ENCODE measurements at regions not wholly inside any gene's neighbourhood (a gene's known extent, or its start where the extent isn't known, plus 50 kb on each side); places are given as distances from the start of the nearest gene placed in this dataset.

DNA sequence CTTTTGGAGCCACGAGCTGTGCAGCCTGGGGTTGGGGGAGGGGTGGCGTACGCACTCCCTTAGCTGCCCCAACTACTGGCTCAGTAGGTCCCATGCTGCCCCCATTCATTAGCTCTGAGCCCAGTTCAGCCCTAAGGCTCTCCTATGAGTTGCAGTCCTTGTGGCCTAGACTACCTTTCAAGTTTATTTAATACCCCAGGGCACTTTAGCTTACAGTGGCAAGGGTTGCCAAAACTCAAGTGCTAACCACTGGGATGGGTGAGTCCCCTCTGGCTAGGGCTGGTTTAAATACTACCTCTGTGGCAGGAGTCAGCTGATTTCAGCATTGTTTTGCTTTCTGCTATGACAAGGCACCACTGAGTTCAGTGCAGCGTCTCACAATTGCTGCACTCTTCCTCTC lies 118.2 kb downstream of the ODF2L start:
- Mint-ChIP-seq H3K4me3 (no peak overlapping the region), H3K9me3 (peaks cover 0 to 6% (median 2%) of the 10 kb centered on the region in 7 donors), H3K4me1 (no peaks in the 10 kb centered on the region), H3K36me3 (no peaks in the 10 kb centered on the region), H3K27me3 (ENCODE audit: low read depth in 3 of 3) (no peaks in the 10 kb centered on the region), H3K27ac (no peak overlapping the region)
- Histone ChIP-seq H3K27me3 (ENCODE audit: control insufficient read depth in 2 of 2, insufficient read depth in 2 of 2, low read length in 2 of 2) (no peaks in the 10 kb centered on the region), H3K9me3 (replicated peaks in 1 of 2; ENCODE audit: control insufficient read depth in 1 of 2, insufficient read depth in 1 of 2, low read length in 2 of 2) (no peaks in the 10 kb centered on the region), H3K36me3 (replicated peaks in 1 of 2; ENCODE audit: control insufficient read depth in 1 of 2, insufficient read depth in 2 of 2, low read length in 2 of 2) (no peaks in the 10 kb centered on the region), H3K79me2 (ENCODE audit: insufficient read depth, low read length) (no peaks in the 10 kb centered on the region), H3K4me1 (ENCODE audit: control insufficient read depth in 1 of 2, insufficient read depth in 2 of 2, low read length in 2 of 2) (no peaks in the 10 kb centered on the region), H4K20me1 (ENCODE audit: insufficient read depth, low read length) (no peaks in the 10 kb centered on the region), H2AFZ (ENCODE audit: insufficient read depth, low read depth, low read length, poor library complexity, severe bottlenecking) (no peak overlapping the region), H3K9ac (ENCODE audit: insufficient read depth, low read length, poor library complexity, severe bottlenecking) (no peak overlapping the region), H3K4me2 (replicated peaks; ENCODE audit: extremely low read depth, low read length, poor library complexity, severe bottlenecking) (no peak overlapping the region), H3K4me3 (replicated peaks in 1 of 3; ENCODE audit: low read depth in 2 of 3, low read length in 3 of 3) (no peak overlapping the region), H3K27ac (ENCODE audit: low read depth in 1 of 2, low read length in 2 of 2) (no peak overlapping the region)
- no peak for DNase-seq
- intact Hi-C loops (cut with micrococcal nuclease): no loop called here
- TF ChIP-seq, protein P1, sequence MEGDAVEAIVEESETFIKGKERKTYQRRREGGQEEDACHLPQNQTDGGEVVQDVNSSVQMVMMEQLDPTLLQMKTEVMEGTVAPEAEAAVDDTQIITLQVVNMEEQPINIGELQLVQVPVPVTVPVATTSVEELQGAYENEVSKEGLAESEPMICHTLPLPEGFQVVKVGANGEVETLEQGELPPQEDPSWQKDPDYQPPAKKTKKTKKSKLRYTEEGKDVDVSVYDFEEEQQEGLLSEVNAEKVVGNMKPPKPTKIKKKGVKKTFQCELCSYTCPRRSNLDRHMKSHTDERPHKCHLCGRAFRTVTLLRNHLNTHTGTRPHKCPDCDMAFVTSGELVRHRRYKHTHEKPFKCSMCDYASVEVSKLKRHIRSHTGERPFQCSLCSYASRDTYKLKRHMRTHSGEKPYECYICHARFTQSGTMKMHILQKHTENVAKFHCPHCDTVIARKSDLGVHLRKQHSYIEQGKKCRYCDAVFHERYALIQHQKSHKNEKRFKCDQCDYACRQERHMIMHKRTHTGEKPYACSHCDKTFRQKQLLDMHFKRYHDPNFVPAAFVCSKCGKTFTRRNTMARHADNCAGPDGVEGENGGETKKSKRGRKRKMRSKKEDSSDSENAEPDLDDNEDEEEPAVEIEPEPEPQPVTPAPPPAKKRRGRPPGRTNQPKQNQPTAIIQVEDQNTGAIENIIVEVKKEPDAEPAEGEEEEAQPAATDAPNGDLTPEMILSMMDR (IDR thresholded peaks at IDR 0.05): no peak
- 94% methylated on average over 3 of the region's 4 CpGs for WGBS (ENCODE audit: insufficient coverage)

DNA sequence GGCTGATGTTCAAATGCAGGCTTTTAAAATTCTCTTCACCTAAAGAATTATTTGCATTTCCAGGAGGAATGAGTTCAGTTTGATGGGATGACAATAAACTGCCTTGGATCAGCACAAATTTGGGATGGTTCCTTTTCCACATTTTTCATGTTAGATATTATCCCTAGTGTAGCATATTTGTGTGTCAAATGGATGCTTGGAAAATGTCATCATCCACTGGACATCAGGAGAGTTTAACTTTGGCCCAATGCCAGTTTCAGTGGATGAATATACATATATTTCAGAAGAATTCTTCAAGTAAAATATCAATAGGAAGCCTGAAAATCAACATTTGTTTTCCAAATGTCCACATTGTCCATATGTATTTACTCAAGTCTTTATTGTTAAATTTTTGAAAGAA lies 116.5 kb upstream of the COL24A1 start:
- H3K27me3 Mint-ChIP-seq (ENCODE audit: low read depth in 3 of 3): peaks cover 0 to 2% (median 0%) of the 10 kb centered on the region in 3 donors
- no peaks in the 10 kb centered on the region for H3K27me3 ChIP-seq (ENCODE audit: control insufficient read depth in 2 of 2, insufficient read depth in 2 of 2, low read length in 2 of 2)
- no peak overlapping the region for H3K4me3 Mint-ChIP-seq
- H3K4me2 ChIP-seq (replicated peaks; ENCODE audit: extremely low read depth, low read length, poor library complexity, severe bottlenecking): no peak overlapping the region
- no peaks in the 10 kb centered on the region for H3K36me3 ChIP-seq (replicated peaks in 1 of 2; ENCODE audit: control insufficient read depth in 1 of 2, insufficient read depth in 2 of 2, low read length in 2 of 2)
- H3K4me1 Mint-ChIP-seq: no peaks in the 10 kb centered on the region
- H3K4me1 ChIP-seq (ENCODE audit: control insufficient read depth in 1 of 2, insufficient read depth in 2 of 2, low read length in 2 of 2): no peaks in the 10 kb centered on the region
- DNase-seq: no peak
- no peaks in the 10 kb centered on the region for H4K20me1 ChIP-seq (ENCODE audit: insufficient read depth, low read length)
- H3K27ac Mint-ChIP-seq: no peak overlapping the region
- H2AFZ ChIP-seq (ENCODE audit: insufficient read depth, low read depth, low read length, poor library complexity, severe bottlenecking): no peak overlapping the region
- H3K27ac ChIP-seq (ENCODE audit: low read depth in 1 of 2, low read length in 2 of 2): no peak overlapping the region
- no peaks in the 10 kb centered on the region for H3K36me3 Mint-ChIP-seq
- H3K79me2 ChIP-seq (ENCODE audit: insufficient read depth, low read length): no peaks in the 10 kb centered on the region
- no peak overlapping the region for H3K9ac ChIP-seq (ENCODE audit: insufficient read depth, low read length, poor library complexity, severe bottlenecking)
- TF ChIP-seq, protein P1 (IDR thresholded peaks at IDR 0.05): no peak
- H3K9me3 ChIP-seq (replicated peaks in 1 of 2; ENCODE audit: control insufficient read depth in 1 of 2, insufficient read depth in 1 of 2, low read length in 2 of 2): no peaks in the 10 kb centered on the region
- intact Hi-C loops (cut with micrococcal nuclease): no loop called here
- no peak overlapping the region for H3K4me3 ChIP-seq (replicated peaks in 1 of 3; ENCODE audit: low read depth in 2 of 3, low read length in 3 of 3)
- peaks cover 0 to 6% (median 2%) of the 10 kb centered on the region in 7 donors for H3K9me3 Mint-ChIP-seq

Measured in CD14-positive monocyte (primary cell).